NT2/D1 (cell line): ENCODE measurements at regions not wholly inside any gene's neighbourhood (a gene's known extent, or its start where the extent isn't known, plus 50 kb on each side); places are given as distances from the start of the nearest gene placed in this dataset.

Source experiments
- DNase-seq: peaks from one replicate; pipeline ENCODE4 v3.0.0-alpha.2; 2011; ENCODE audit warnings: low read depth, low spot score
- H3K27me3 ChIP-seq: 2 replicates; pipeline ENCODE4 v1.6.0; 2011; ENCODE audit warnings: mild to moderate bottlenecking; ENCODE audit not compliant: insufficient read length, insufficient read depth
- H3K36me3 ChIP-seq: 2 replicates; pipeline ENCODE4 v1.6.1; 2011; ENCODE audit warnings: mild to moderate bottlenecking, low read length, mixed read lengths; ENCODE audit not compliant: insufficient read depth, insufficient read length
- H3K4me1 ChIP-seq: 2 replicates; pipeline ENCODE4 v1.5.1; 2011; ENCODE audit not compliant: insufficient read depth, insufficient read length
- H3K4me3 ChIP-seq: 2 replicates; pipeline ENCODE4 v1.5.1; 2011; ENCODE audit warnings: low read depth; ENCODE audit not compliant: insufficient read length
- H3K9ac ChIP-seq: 2 replicates; pipeline ENCODE4 v1.6.0; 2011; ENCODE audit warnings: low read depth; ENCODE audit not compliant: insufficient read length
- H3K9me3 ChIP-seq: 2 replicates; pipeline ENCODE4 v1.5.1; 2011; ENCODE audit warnings: mild to moderate bottlenecking, low read length; ENCODE audit not compliant: insufficient read depth
- SUZ12 ChIP-seq: IDR thresholded peaks from 2 replicates; pipeline ENCODE4 v1.6.1; 2011; ENCODE audit not compliant: insufficient read length, insufficient read depth; ENCODE audit errors: extremely low read depth
- YY1 ChIP-seq: IDR thresholded peaks from 2 replicates; pipeline ENCODE4 v1.6.1; 2011; ENCODE audit not compliant: insufficient read length, insufficient read depth
- ZNF274 ChIP-seq: IDR thresholded peaks from 2 replicates; pipeline ENCODE4 v1.6.1; 2011; ENCODE audit warnings: mild to moderate bottlenecking, low read depth, low read length

GRCh38 chr17:72311004-72311403, 190.2 kb downstream of the SOX9 start:
- TF ChIP-seq SUZ12 (no peak), ZNF274 (no peak), YY1 (no peak)
- Histone ChIP-seq H3K27me3 (no peaks in the 10 kb centered on the region), H3K9me3 (no peaks in the 10 kb centered on the region), H3K9ac (no peak overlapping the region), H3K36me3 (no peaks in the 10 kb centered on the region), H3K4me1 (no peaks in the 10 kb centered on the region), H3K4me3 (no peak overlapping the region)
- DNase-seq = no peak

GRCh38 chr17:72315122-72315913, 194.5 kb downstream of the SOX9 start:
- TF ChIP-seq SUZ12 (no peak), YY1 (no peak), ZNF274 (no peak)
- Histone ChIP-seq H3K36me3 (no peaks in the 10 kb centered on the region), H3K9ac (no peak overlapping the region), H3K4me3 (no peak overlapping the region), H3K4me1 (no peaks in the 10 kb centered on the region), H3K9me3 (no peaks in the 10 kb centered on the region), H3K27me3 (no peaks in the 10 kb centered on the region)
- no peak for DNase-seq

GRCh38 chr17:72318131-72318530, 197.3 kb downstream of the SOX9 start:
- no peak for DNase-seq

GRCh38 chr17:72321896-72322295, 201.1 kb downstream of the SOX9 start:
- DNase-seq = no peak
- Histone ChIP-seq H3K9ac (no peak overlapping the region), H3K27me3 (no peaks in the 10 kb centered on the region), H3K4me1 (no peaks in the 10 kb centered on the region), H3K4me3 (no peak overlapping the region), H3K36me3 (no peaks in the 10 kb centered on the region), H3K9me3 (no peaks in the 10 kb centered on the region)
- TF ChIP-seq SUZ12 (no peak), ZNF274 (no peak), YY1 (no peak)

More at GRCh38 chr17:72318131-72318530, 197.3 kb downstream of the SOX9 start:
- TF ChIP-seq YY1 (no peak), SUZ12 (no peak), ZNF274 (no peak)
- Histone ChIP-seq H3K36me3 (no peaks in the 10 kb centered on the region), H3K4me1 (no peaks in the 10 kb centered on the region), H3K4me3 (no peak overlapping the region), H3K27me3 (no peaks in the 10 kb centered on the region), H3K9me3 (no peaks in the 10 kb centered on the region), H3K9ac (no peak overlapping the region)

GRCh38 chr17:72332367-72332766, 211.5 kb downstream of the SOX9 start:
- Histone ChIP-seq H3K4me3 (no peak overlapping the region), H3K4me1 (no peaks in the 10 kb centered on the region), H3K36me3 (no peaks in the 10 kb centered on the region), H3K27me3 (no peaks in the 10 kb centered on the region), H3K9me3 (no peaks in the 10 kb centered on the region), H3K9ac (no peak overlapping the region)
- no peak for TF ChIP-seq YY1
- TF ChIP-seq ZNF274 = no peak
- no peak for TF ChIP-seq SUZ12
- no peak for DNase-seq

DNA sequence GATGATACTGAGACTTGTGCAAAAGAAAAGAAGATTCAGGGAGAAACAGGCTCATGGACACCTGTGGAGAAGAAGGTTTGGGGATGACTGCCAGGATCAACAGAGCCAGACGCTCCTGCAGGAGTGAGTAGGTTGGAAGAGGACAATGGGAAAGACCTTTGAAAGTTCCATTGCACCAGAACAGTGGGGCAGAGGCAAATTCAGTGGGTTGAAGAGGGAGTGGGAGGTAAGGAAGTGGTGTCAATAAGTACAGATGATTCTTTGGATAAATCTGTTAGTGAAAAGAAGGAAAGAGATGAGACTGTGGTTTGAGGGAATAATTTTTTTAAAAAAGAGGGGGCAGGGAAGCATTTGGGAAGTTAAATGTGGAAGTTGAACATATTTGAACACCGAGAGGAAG, 212.8 kb downstream of the SOX9 start:
- no peaks in the 10 kb centered on the region for H3K36me3 ChIP-seq
- H3K4me1 ChIP-seq = no peaks in the 10 kb centered on the region
- TF ChIP-seq ZNF274 (no peak), SUZ12 (no peak), YY1 (no peak)
- H3K9me3 ChIP-seq = no peaks in the 10 kb centered on the region
- H3K4me3 ChIP-seq = no peak overlapping the region
- no peak overlapping the region for H3K9ac ChIP-seq
- H3K27me3 ChIP-seq = no peaks in the 10 kb centered on the region
- DNase-seq = no peak

- no peak for DNase-seq
- Histone ChIP-seq H3K9ac (no peak overlapping the region), H3K9me3 (no peaks in the 10 kb centered on the region), H3K4me3 (no peak overlapping the region), H3K4me1 (no peaks in the 10 kb centered on the region), H3K36me3 (no peaks in the 10 kb centered on the region), H3K27me3 (no peaks in the 10 kb centered on the region)
- no peak for TF ChIP-seq SUZ12
- no peak for TF ChIP-seq ZNF274
- no peak for TF ChIP-seq YY1
Measured at GRCh38 chr17:72334205-72334604, 213.4 kb downstream of the SOX9 start.
